ENCODE measurements at regions not wholly inside any gene's neighbourhood (a gene's known extent, or its start where the extent isn't known, plus 50 kb on each side); places are given as distances from the start of the nearest gene placed in this dataset.

- ATAC-seq (ENCODE audit: insufficient read depth, low read depth) (no peak), DNase-seq (no peak)
- no peak overlapping the region for H2AFZ ChIP-seq (ENCODE audit: low read depth, low read length)
- H3K4me1 ChIP-seq (ENCODE audit: insufficient read depth, low read length) = no peaks in the 10 kb centered on the region
- H3K9me3 ChIP-seq (ENCODE audit: insufficient read depth, low read length, severe bottlenecking) = no peaks in the 10 kb centered on the region
- H3K9ac ChIP-seq (ENCODE audit: low read depth, low read length) = no peak overlapping the region
- H3K4me2 ChIP-seq (ENCODE audit: insufficient read depth, low read length) = no peak overlapping the region
- no peak overlapping the region for H3K27ac ChIP-seq (ENCODE audit: low read length)
- no peaks in the 10 kb centered on the region for H3K36me3 ChIP-seq (ENCODE audit: insufficient read depth, low read length)
- no peak for TF ChIP-seq EZH2 (IDR thresholded peaks at IDR 0.05; ENCODE audit: borderline replicate concordance, low read depth, low read length, severe bottlenecking)
- no peak for TF ChIP-seq CTCF (IDR thresholded peaks at IDR 0.05; ENCODE audit: borderline replicate concordance, extremely low read depth, low read length, poor library complexity, severe bottlenecking)
- H4K20me1 ChIP-seq (ENCODE audit: insufficient read depth, low read length) = no peaks in the 10 kb centered on the region
- peaks cover 11% of the 10 kb centered on the region for H3K27me3 ChIP-seq (ENCODE audit: insufficient read depth, low read length, poor library complexity)
- H3K4me3 ChIP-seq (ENCODE audit: low read depth in 1 of 2, low read length in 2 of 2) = no peak overlapping the region
- no peaks in the 10 kb centered on the region for H3K79me2 ChIP-seq (ENCODE audit: insufficient read depth, low read length)
Observed at GRCh38 chr9:99352826-99353225, 130.7 kb downstream of the SEC61B start.

- no peaks in the 10 kb centered on the region for H3K4me1 ChIP-seq (ENCODE audit: insufficient read depth, low read length)
- H3K27ac ChIP-seq (ENCODE audit: low read length) = no peak overlapping the region
- DNase-seq (no peak), ATAC-seq (ENCODE audit: insufficient read depth, low read depth) (no peak)
- H2AFZ ChIP-seq (ENCODE audit: low read depth, low read length) = no peak overlapping the region
- H3K9me3 ChIP-seq (ENCODE audit: insufficient read depth, low read length, severe bottlenecking) = no peaks in the 10 kb centered on the region
- no peaks in the 10 kb centered on the region for H4K20me1 ChIP-seq (ENCODE audit: insufficient read depth, low read length)
- no peak overlapping the region for H3K4me3 ChIP-seq (ENCODE audit: low read depth in 1 of 2, low read length in 2 of 2)
- H3K9ac ChIP-seq (ENCODE audit: low read depth, low read length) = no peak overlapping the region
- H3K4me2 ChIP-seq (ENCODE audit: insufficient read depth, low read length) = no peak overlapping the region
- no peak for TF ChIP-seq CTCF (IDR thresholded peaks at IDR 0.05; ENCODE audit: borderline replicate concordance, extremely low read depth, low read length, poor library complexity, severe bottlenecking)
- TF ChIP-seq EZH2 (IDR thresholded peaks at IDR 0.05; ENCODE audit: borderline replicate concordance, low read depth, low read length, severe bottlenecking) = no peak
- H3K36me3 ChIP-seq (ENCODE audit: insufficient read depth, low read length) = no peaks in the 10 kb centered on the region
- no peaks in the 10 kb centered on the region for H3K79me2 ChIP-seq (ENCODE audit: insufficient read depth, low read length)
- peaks cover 11% of the 10 kb centered on the region for H3K27me3 ChIP-seq (ENCODE audit: insufficient read depth, low read length, poor library complexity)
Observed at GRCh38 chr9:99353408-99353807, 131.3 kb downstream of the SEC61B start.

- H3K27ac ChIP-seq (ENCODE audit: low read length) = no peak overlapping the region
- no peak for DNase-seq
- no peaks in the 10 kb centered on the region for H3K79me2 ChIP-seq (ENCODE audit: insufficient read depth, low read length)
- no peak overlapping the region for H2AFZ ChIP-seq (ENCODE audit: low read depth, low read length)
- no peak overlapping the region for H3K9ac ChIP-seq (ENCODE audit: low read depth, low read length)
- no peaks in the 10 kb centered on the region for H4K20me1 ChIP-seq (ENCODE audit: insufficient read depth, low read length)
- no peak overlapping the region for H3K4me2 ChIP-seq (ENCODE audit: insufficient read depth, low read length)
- H3K27me3 ChIP-seq (ENCODE audit: insufficient read depth, low read length, poor library complexity) = peaks cover 11% of the 10 kb centered on the region
- ATAC-seq (ENCODE audit: insufficient read depth, low read depth) = no peak
- TF ChIP-seq CTCF (IDR thresholded peaks at IDR 0.05; ENCODE audit: borderline replicate concordance, extremely low read depth, low read length, poor library complexity, severe bottlenecking) (no peak), EZH2 (IDR thresholded peaks at IDR 0.05; ENCODE audit: borderline replicate concordance, low read depth, low read length, severe bottlenecking) (no peak)
- no peaks in the 10 kb centered on the region for H3K4me1 ChIP-seq (ENCODE audit: insufficient read depth, low read length)
- H3K36me3 ChIP-seq (ENCODE audit: insufficient read depth, low read length) = no peaks in the 10 kb centered on the region
- no peak overlapping the region for H3K4me3 ChIP-seq (ENCODE audit: low read depth in 1 of 2, low read length in 2 of 2)
- H3K9me3 ChIP-seq (ENCODE audit: insufficient read depth, low read length, severe bottlenecking) = no peaks in the 10 kb centered on the region
Observed at GRCh38 chr9:99354104-99354503, 132.0 kb downstream of the SEC61B start.

- Histone ChIP-seq H3K36me3 (ENCODE audit: insufficient read depth, low read length) (no peaks in the 10 kb centered on the region), H3K27me3 (ENCODE audit: insufficient read depth, low read length, poor library complexity) (peaks cover 11% of the 10 kb centered on the region), H3K4me2 (ENCODE audit: insufficient read depth, low read length) (no peak overlapping the region), H2AFZ (ENCODE audit: low read depth, low read length) (no peak overlapping the region), H3K27ac (ENCODE audit: low read length) (no peak overlapping the region), H4K20me1 (ENCODE audit: insufficient read depth, low read length) (no peaks in the 10 kb centered on the region), H3K4me1 (ENCODE audit: insufficient read depth, low read length) (no peaks in the 10 kb centered on the region), H3K4me3 (ENCODE audit: low read depth in 1 of 2, low read length in 2 of 2) (no peak overlapping the region), H3K9me3 (ENCODE audit: insufficient read depth, low read length, severe bottlenecking) (no peaks in the 10 kb centered on the region), H3K79me2 (ENCODE audit: insufficient read depth, low read length) (no peaks in the 10 kb centered on the region), H3K9ac (ENCODE audit: low read depth, low read length) (no peak overlapping the region)
- no peak for DNase-seq
- no peak for ATAC-seq (ENCODE audit: insufficient read depth, low read depth)
- TF ChIP-seq CTCF (IDR thresholded peaks at IDR 0.05; ENCODE audit: borderline replicate concordance, extremely low read depth, low read length, poor library complexity, severe bottlenecking) (no peak), EZH2 (IDR thresholded peaks at IDR 0.05; ENCODE audit: borderline replicate concordance, low read depth, low read length, severe bottlenecking) (no peak)
Observed at GRCh38 chr9:99356512-99356971, 134.5 kb downstream of the SEC61B start.

Measured in DND-41 (cell line).